Left ventricle myocardium inferior (tissue), 1 donor: ENCODE measurements at regions not wholly inside any gene's neighbourhood (a gene's known extent, or its start where the extent isn't known, plus 50 kb on each side); places are given as distances from the start of the nearest gene placed in this dataset.
A peak's percentile ranks its signal among the peaks of the same experiment; 100 is the strongest.

Source experiments
- DNase-seq: peaks from one replicate; pipeline ENCODE4 v3.0.0-alpha.2; 2020
- H3K27ac ChIP-seq: fragments of 200-600 bp; replicated peaks from 2 replicates; pipeline ENCODE4 v1.8.0; 2021
- H3K27me3 ChIP-seq: fragments of 200-600 bp; 2 replicates; pipeline ENCODE4 v1.8.0; 2021; ENCODE audit warnings: low read depth
- H3K36me3 ChIP-seq: fragments of 200-600 bp; 2 replicates; pipeline ENCODE4 v1.8.0; 2021
- H3K4me1 ChIP-seq: fragments of 200-600 bp; 2 replicates; pipeline ENCODE4 v1.8.0; 2021
- H3K4me3 ChIP-seq: fragments of 200-600 bp; 2 replicates; pipeline ENCODE4 v1.8.0; 2021; ENCODE audit warnings: mild to moderate bottlenecking, moderate library complexity
- H3K9me3 ChIP-seq: fragments of 200-600 bp; replicated peaks from 2 replicates; pipeline ENCODE4 v1.8.0; 2021
- CTCF ChIP-seq: fragments of 200-600 bp; IDR thresholded peaks from 2 replicates; pipeline ENCODE4 v1.8.0; 2021; ENCODE audit warnings: antibody characterized with exemption, mild to moderate bottlenecking, borderline replicate concordance
- intact Hi-C: fragments of 100-400 bp; cut with micrococcal nuclease; formaldehyde crosslinking; loops from one replicate; pipeline ENCODE4 v1.11.0; 2022
- donor health status: DM: no; HTN: yes; CAD: no; lungs with severe emphysema.

GRCh38 chr1:234845097-234845660, 235.2 kb upstream of the IRF2BP2 start:
- no peaks in the 10 kb centered on the region for H3K9me3 ChIP-seq
- H3K27ac ChIP-seq, result peak overlapping the region; percentile 63
- H3K27me3 ChIP-seq, result no peaks in the 10 kb centered on the region
- no peak for TF ChIP-seq CTCF
- H3K4me3 ChIP-seq, result no peak overlapping the region
- H3K4me1 ChIP-seq, result peaks cover 44% of the 10 kb centered on the region
- intact Hi-C loops, result no loop called here
- H3K36me3 ChIP-seq, result no peaks in the 10 kb centered on the region
- DNase-seq, result no peak

DNA sequence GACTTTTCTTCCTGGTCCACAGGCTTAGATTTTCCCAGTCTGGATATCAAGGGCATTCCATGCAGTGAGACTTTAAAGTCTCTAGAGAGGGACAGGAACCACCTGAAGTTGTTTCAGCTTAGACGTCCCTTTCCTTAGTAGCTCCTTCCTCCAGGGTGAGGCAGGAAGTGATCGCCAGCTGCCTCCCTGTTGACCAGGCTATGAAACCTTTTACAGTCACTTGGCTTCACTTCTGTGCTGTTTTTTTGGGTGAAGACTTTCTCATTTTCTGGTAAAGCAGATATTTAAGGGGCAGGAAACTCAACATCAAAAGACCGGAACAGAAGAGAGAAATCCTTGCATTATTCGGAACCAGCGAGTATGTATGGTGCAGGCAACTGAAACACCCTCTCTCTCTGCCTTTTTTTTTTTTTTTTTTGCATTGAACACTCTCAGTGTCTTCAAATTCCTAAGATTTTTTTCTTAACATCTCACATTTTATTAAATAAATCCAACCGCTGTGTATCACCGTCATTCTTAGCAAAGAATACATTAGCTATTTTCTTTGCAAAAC, 234.6 kb upstream of the IRF2BP2 start:
- TF ChIP-seq CTCF, result no peak
- Histone ChIP-seq H3K9me3 (no peaks in the 10 kb centered on the region), H3K4me1 (peaks cover 44% of the 10 kb centered on the region), H3K27ac (peak overlapping the region; percentile 63), H3K36me3 (no peaks in the 10 kb centered on the region), H3K27me3 (no peaks in the 10 kb centered on the region), H3K4me3 (no peak overlapping the region)
- intact Hi-C loops, result no loop called here
- DNase-seq, result peak; percentile 42

- no peak for DNase-seq
- intact Hi-C loops, result no loop called here
These were observed 234.0 kb upstream of the IRF2BP2 start for GRCh38 chr1:234843946-234844345.

GRCh38 chr1:234842726-234843641, 233.0 kb upstream of the IRF2BP2 start:
- no peaks in the 10 kb centered on the region for H3K9me3 ChIP-seq
- intact Hi-C loops, result no loop called here

More at GRCh38 chr1:234843946-234844345, 234.0 kb upstream of the IRF2BP2 start:
- Histone ChIP-seq H3K4me1 (peaks cover 41% of the 10 kb centered on the region), H3K27ac (peak overlapping the region; percentile 63), H3K36me3 (no peaks in the 10 kb centered on the region), H3K9me3 (no peaks in the 10 kb centered on the region), H3K27me3 (no peaks in the 10 kb centered on the region), H3K4me3 (no peak overlapping the region)
- no peak for TF ChIP-seq CTCF

More at GRCh38 chr1:234842726-234843641, 233.0 kb upstream of the IRF2BP2 start:
- Histone ChIP-seq H3K4me3 (no peak overlapping the region), H3K36me3 (no peaks in the 10 kb centered on the region), H3K4me1 (peaks cover 39% of the 10 kb centered on the region), H3K27me3 (no peaks in the 10 kb centered on the region), H3K27ac (peak overlapping the region; percentile 61)
- DNase-seq, result peak; percentile 71
- no peak for TF ChIP-seq CTCF
